Activated B cell treated with CpG ODN at 0.5 μM for 24 hours (primary cell): ENCODE measurements at regions not wholly inside any gene's neighbourhood (a gene's known extent, or its start where the extent isn't known, plus 50 kb on each side); places are given as distances from the start of the nearest gene placed in this dataset.
"Not testable (repeated sequence)": the region's sequence is repeated elsewhere in the genome, so short reads cannot be mapped to it uniquely, and the experiment has no call there.

Experiments
- ATAC-seq: fragments of 200-7000 bp; cut with Tn5 transposase; one replicate; pipeline ENCODE4 v1.10.0; 2021; ENCODE audit warnings: low read depth, mild to moderate bottlenecking, moderate library complexity
- CTCF ChIA-PET: fragments of 350-600 bp; sonication (Branson Sonifier 250); formaldehyde crosslinking; loops from one replicate; lab custom pipeline; 2021; ENCODE audit warnings: antibody characterized with exemption; lab: Charles Lee
- POLR2A ChIA-PET: fragments of 350-600 bp; sonication (Branson Sonifier 250); formaldehyde crosslinking; loops from one replicate; lab custom pipeline; 2021; ENCODE audit warnings: antibody characterized with exemption; lab: Charles Lee
- DNase-seq: peaks from one replicate; pipeline ENCODE4 v3.0.0; 2022
- H3K27ac Mint-ChIP-seq: one replicate; pipeline ENCODE4 v1.8.0; 2020; ENCODE audit warnings: mixed read lengths
- H3K27me3 Mint-ChIP-seq: one replicate; pipeline ENCODE4 v1.8.0; 2021; ENCODE audit warnings: mixed read lengths
- H3K36me3 Mint-ChIP-seq: one replicate; pipeline ENCODE4 v1.8.0; 2021; ENCODE audit warnings: low read depth, mixed read lengths
- H3K4me1 Mint-ChIP-seq: one replicate; pipeline ENCODE4 v1.8.0; 2021; ENCODE audit warnings: mixed read lengths
- H3K4me3 Mint-ChIP-seq: one replicate; pipeline ENCODE4 v1.8.0; 2020; ENCODE audit warnings: mild to moderate bottlenecking, mixed read lengths
- H3K9me3 Mint-ChIP-seq: one replicate; pipeline ENCODE4 v1.8.0; 2020; ENCODE audit warnings: mixed read lengths
- intact Hi-C: fragments of 100-400 bp; cut with micrococcal nuclease; formaldehyde crosslinking; loops from one replicate; pipeline ENCODE4 v1.15.1; 2024
- TF ChIP-seq, protein P1 (sequence below): fragments of 200-600 bp; IDR thresholded peaks from one replicate; pipeline ENCODE4 v1.8.0; 2022; ENCODE audit warnings: antibody characterized with exemption, mild to moderate bottlenecking

DNA sequence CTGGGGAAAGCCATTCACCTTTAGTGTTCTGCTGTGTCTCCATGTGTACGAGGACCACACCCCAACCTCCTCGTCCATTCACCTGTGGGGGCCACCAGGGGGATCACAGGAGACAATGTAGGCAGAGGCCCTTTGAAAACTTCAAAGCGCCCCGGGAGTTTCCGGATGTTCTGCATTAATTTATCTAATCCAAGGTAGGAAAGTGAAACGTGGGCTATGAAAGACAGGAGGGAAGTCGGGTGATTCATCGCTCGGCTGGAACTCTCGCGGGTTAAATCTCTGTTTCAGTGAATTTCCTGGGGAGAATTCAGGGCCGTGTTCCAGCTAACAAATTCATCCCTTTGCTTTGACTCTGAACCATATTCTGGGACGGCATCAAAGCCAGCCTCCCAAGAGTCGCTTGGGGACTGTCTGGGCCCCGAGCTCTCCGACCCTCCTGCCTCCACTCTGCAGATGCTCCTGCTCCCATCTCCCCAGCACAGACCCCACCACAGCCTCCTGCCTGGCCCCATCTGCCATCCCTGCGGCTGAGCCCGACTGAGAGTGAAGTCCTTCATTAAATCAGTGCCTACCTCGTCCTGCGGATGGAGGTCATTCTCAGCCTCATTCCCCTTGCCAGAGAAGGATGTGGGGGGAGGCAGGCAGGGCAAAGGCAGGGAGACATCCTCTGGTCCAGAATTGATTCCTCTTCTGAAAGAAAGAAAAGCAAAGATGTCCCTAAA lies 114.1 kb upstream of the CARD11 start:
- Mint-ChIP-seq H3K36me3 (no peaks in the 10 kb centered on the region), H3K4me1 (peaks cover 14% of the 10 kb centered on the region), H3K27ac (no peak overlapping the region), H3K9me3 (no peaks in the 10 kb centered on the region), H3K4me3 (no peak overlapping the region), H3K27me3 (peaks cover 3% of the 10 kb centered on the region)
- intact Hi-C loops: no loop called here
- no peak for ATAC-seq
- CTCF ChIA-PET: interaction anchor here (4.7 kb wide), 1 partner anchor 293 kb away, joined by 51 read pairs; no protein-coding TSS in a partner anchor
- no peak for DNase-seq
- TF ChIP-seq, protein P1, sequence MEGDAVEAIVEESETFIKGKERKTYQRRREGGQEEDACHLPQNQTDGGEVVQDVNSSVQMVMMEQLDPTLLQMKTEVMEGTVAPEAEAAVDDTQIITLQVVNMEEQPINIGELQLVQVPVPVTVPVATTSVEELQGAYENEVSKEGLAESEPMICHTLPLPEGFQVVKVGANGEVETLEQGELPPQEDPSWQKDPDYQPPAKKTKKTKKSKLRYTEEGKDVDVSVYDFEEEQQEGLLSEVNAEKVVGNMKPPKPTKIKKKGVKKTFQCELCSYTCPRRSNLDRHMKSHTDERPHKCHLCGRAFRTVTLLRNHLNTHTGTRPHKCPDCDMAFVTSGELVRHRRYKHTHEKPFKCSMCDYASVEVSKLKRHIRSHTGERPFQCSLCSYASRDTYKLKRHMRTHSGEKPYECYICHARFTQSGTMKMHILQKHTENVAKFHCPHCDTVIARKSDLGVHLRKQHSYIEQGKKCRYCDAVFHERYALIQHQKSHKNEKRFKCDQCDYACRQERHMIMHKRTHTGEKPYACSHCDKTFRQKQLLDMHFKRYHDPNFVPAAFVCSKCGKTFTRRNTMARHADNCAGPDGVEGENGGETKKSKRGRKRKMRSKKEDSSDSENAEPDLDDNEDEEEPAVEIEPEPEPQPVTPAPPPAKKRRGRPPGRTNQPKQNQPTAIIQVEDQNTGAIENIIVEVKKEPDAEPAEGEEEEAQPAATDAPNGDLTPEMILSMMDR: no peak
- POLR2A ChIA-PET: no interaction called here

DNA sequence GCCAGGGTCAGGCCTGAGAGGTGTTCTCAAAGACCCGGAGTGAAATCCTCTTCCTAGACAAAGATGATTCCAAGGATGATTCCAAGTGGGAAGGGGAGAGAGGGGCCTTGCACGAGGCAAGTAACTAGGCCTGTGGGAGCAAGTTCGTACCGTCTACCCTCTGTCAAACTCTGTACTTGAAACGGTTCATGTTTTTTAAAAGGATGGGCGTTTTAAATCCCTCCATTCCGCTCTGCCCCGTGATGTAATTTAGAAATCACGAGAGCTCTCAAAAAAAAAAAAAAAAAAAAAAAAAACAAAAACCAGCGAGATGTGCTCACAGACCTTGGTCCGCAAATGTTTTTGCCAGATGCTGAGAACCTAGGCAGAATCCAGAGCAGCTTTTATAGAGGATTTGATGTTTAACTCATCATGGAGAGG lies 114.7 kb upstream of the CARD11 start:
- no peak for ATAC-seq
- TF ChIP-seq, protein P1: no peak
- H3K4me3 Mint-ChIP-seq: no peak overlapping the region
- CTCF ChIA-PET: no interaction called here
- H3K27me3 Mint-ChIP-seq: peaks cover 3% of the 10 kb centered on the region
- peaks cover 10% of the 10 kb centered on the region for H3K4me1 Mint-ChIP-seq
- no peak for DNase-seq
- intact Hi-C loops: no loop called here
- H3K9me3 Mint-ChIP-seq: peaks cover 3% of the 10 kb centered on the region
- POLR2A ChIA-PET: no interaction called here
- H3K27ac Mint-ChIP-seq: no peak overlapping the region
- H3K36me3 Mint-ChIP-seq: no peaks in the 10 kb centered on the region

DNA sequence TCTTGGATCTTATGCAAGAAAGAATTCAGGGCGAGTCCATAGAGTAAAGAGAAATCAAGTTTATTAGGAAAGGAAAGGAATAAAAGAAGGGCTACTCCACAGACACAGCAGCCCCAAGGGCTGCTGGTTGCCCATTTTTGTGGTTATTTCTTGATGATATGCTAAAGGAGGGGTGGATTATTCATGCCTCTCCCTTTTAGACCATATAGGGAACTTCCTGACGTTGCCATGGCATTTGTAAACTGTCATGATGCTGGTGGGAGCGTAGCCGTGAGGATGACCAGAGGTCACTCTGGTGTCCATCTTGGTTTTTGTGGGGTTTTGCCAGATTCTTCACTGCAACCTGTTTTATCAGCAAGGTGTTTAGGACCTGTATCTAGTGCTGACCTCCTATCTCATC lies 115.4 kb upstream of the CARD11 start:
- ChIA-PET POLR2A (interaction anchor here (0.6 to 0.9 kb wide), 2 partner anchors 66 to 295 kb away, joined by 3 read pairs; no protein-coding TSS in a partner anchor), CTCF (interaction anchor here (1.1 kb wide), 1 partner anchor 93 kb away, joined by 3 read pairs; no protein-coding TSS in a partner anchor)
- H3K4me3 Mint-ChIP-seq: no peak overlapping the region

DNA sequence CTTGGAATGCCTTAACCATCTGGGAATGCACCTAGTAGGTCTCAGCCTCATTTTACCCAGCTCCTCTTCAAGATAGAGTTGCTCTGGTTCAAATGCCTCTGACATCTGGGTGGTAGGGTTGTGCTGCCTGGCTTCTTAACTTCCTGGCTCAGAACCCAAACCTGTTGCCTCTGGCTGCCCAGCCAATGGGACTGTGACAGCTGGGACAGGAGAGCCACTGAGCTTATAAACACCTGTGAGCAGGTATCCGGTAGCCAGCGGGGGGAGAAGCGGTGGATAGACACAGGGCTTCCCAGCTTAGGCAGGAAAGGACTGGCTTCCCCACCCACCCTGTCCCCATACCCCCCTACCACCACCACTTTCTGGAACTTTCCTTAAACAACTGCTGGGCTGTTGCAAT lies 115.8 kb upstream of the CARD11 start:
- no peak overlapping the region for H3K27ac Mint-ChIP-seq
- no peak overlapping the region for H3K4me3 Mint-ChIP-seq
- TF ChIP-seq, protein P1: no peak
- no peak for ATAC-seq
- H3K9me3 Mint-ChIP-seq: peaks cover 3% of the 10 kb centered on the region
- intact Hi-C loops: no loop called here
- DNase-seq: no peak
- H3K4me1 Mint-ChIP-seq: peaks cover 7% of the 10 kb centered on the region
- peaks cover 7% of the 10 kb centered on the region for H3K27me3 Mint-ChIP-seq
- POLR2A ChIA-PET: interaction anchor here (0.6 to 0.9 kb wide), 2 partner anchors 67 to 296 kb away, joined by 3 read pairs; no protein-coding TSS in a partner anchor
- H3K36me3 Mint-ChIP-seq: no peaks in the 10 kb centered on the region
- CTCF ChIA-PET: interaction anchor here (1.1 kb wide), 1 partner anchor 94 kb away, joined by 3 read pairs; no protein-coding TSS in a partner anchor

More for the DNA sequence above, 115.4 kb upstream of the CARD11 start:
- Mint-ChIP-seq H3K9me3 (peaks cover 3% of the 10 kb centered on the region), H3K27me3 (peaks cover 4% of the 10 kb centered on the region), H3K27ac (no peak overlapping the region), H3K4me1 (peaks cover 7% of the 10 kb centered on the region), H3K36me3 (no peaks in the 10 kb centered on the region)
- TF ChIP-seq, protein P1: no peak
- DNase-seq (no peak), ATAC-seq (no peak)
- intact Hi-C loops: no loop called here

DNA sequence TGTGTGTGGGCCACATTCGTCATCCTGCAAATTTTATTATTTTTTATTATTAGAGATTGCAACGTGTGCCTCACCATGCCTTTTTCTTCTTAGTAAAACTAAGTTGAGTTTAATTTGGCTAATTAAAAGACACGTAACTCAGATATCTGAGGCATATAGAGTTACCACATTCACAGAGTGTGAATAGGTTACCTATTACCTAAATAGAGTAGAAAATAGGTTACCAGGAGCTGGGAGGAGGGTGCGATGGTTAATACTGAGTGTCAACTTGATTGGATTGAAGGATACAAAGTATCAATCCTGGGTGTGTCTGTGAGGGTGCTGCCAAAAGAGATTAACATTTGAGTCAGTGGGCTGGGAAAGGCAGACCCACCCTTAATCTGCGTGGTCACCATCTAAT lies 116.3 kb upstream of the CARD11 start:
- ChIA-PET CTCF (interaction anchor here (1.1 kb wide), 1 partner anchor 94 kb away, joined by 3 read pairs; no protein-coding TSS in a partner anchor), POLR2A (interaction anchor here (0.6 kb wide), 1 partner anchor 67 kb away, joined by 3 read pairs; no protein-coding TSS in a partner anchor)
- H3K27ac Mint-ChIP-seq, H3K36me3 Mint-ChIP-seq, intact Hi-C loops, DNase-seq, H3K4me3 Mint-ChIP-seq, H3K27me3 Mint-ChIP-seq, H3K9me3 Mint-ChIP-seq, ATAC-seq, H3K4me1 Mint-ChIP-seq: not testable (repeated sequence)
